Ovary (tissue), 3 donors: ENCODE measurements at regions not wholly inside any gene's neighbourhood (a gene's known extent, or its start where the extent isn't known, plus 50 kb on each side); places are given as distances from the start of the nearest gene placed in this dataset.

Source experiments
- CTCF ChIP-seq, 3 donors: fragments of 450-650 bp in 2 of 3; fragments of 200-600 bp in 1 of 3; IDR thresholded peaks; one replicate each; pipeline versions ENCODE4 v1.5.1 to v1.8.0; 2016 to 2022; ENCODE audit warnings: antibody characterized with exemption in 3 of 3, mild to moderate bottlenecking in 1 of 3
- EP300 ChIP-seq: sonication (generic); formaldehyde crosslinking; IDR thresholded peaks from one replicate; pipeline ENCODE4 v1.6.1; 2017; ENCODE audit warnings: antibody characterized with exemption
- POLR2A ChIP-seq: fragments of 450-650 bp; IDR thresholded peaks from one replicate; pipeline ENCODE4 v1.6.1; 2017; ENCODE audit warnings: antibody characterized with exemption, mild to moderate bottlenecking, moderate library complexity
- donor health status: DM: no; HTN: no; CAD: no.

GRCh38 chr19:31438401-31439269 lies 89.4 kb upstream of the TSHZ3 start:
- no peak for TF ChIP-seq POLR2A
- no peak for TF ChIP-seq CTCF (IDR thresholded peaks at IDR 0.05)
- no peak for TF ChIP-seq EP300
